HG03175 (cell line): ENCODE measurements at regions not wholly inside any gene's neighbourhood (a gene's known extent, or its start where the extent isn't known, plus 50 kb on each side); places are given as distances from the start of the nearest gene placed in this dataset.

ENCODE experiments used
- ATAC-seq: cut with Tn5 transposase; IDR thresholded peaks from one replicate; pipeline ENCODE4 v1.9.1; 2021; ENCODE audit warnings: mild to moderate bottlenecking, moderate library complexity; ENCODE audit not compliant: unreplicated experiment

DNA sequence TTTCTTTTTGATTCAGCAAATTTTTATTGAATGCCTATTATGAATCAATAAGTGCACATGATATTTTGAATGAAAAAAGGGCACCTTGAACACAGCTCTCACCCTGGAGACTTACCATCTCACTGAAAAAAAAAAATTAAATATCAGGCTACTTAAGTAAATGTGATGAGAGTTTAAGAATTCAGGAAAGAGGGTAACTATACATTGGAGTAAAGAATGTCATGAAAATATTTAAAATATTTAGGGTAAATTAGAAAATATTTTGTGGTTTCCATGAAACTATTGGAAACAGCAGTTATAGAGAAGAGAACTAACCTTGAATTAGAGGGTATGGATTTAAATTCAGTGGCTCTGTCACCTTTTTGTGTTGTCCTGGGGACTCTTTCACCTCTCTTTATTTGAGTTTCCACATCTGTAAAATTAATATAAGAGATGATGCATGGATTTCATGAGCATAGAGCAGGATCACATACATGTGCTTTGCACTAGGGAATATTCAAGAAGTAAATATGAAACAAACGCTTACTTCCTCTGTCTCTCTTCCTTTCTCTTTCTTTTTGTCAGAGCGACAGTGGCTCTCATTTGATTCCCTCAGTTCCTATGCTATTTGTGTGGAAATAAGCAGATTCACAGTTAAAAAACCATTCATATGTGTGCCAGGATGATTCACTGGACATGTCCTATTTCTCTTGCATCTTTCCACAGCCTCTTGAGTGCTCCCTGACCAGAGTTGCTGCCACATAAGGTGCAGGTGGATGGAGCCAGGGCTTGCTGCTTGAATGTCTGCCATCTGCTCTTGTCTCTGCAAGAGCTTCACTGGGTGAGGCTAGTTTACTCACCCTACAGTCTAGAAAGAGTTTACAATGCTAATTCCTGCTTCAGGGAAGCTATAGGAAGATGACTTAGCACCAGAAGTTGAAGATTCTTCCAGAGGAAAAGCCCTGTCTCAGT is 533.1 kb downstream of the ETS1 start:
- peak; percentile 62 for ATAC-seq

DNA sequence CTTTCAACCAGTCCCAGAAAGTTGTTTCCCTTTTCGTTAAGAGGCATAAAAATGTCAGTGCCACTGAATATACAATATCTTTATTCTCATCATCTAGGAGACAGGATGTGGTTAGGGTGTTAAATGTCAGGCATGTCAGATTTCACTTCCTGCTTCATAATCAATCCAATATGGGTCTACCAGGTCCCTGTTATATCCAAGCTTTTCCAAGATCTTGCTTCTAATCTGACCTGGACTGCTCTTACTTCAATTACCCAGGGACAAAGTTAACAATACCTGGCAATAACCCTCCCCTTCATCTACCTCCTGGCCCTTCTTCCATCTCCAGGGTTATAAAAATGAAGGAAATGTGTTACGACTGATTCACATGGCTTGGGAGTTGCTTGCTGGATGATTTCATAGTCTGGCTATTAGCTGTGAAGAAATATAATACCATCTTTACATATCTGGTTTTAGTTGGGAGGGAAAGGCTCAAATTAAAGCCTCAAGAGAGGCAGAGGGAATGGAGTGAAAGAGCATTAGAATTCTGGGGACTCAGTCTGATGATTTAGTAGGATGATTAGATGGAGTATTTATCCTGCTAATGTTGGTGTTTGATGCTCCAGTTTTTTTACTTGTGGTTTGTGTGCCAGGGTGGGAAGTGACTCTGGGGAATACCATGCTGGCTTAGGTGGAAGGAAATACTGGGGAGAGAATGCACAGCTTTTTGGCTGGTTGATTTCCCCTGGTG is 534.3 kb downstream of the ETS1 start:
- ATAC-seq = peak; percentile 58

DNA sequence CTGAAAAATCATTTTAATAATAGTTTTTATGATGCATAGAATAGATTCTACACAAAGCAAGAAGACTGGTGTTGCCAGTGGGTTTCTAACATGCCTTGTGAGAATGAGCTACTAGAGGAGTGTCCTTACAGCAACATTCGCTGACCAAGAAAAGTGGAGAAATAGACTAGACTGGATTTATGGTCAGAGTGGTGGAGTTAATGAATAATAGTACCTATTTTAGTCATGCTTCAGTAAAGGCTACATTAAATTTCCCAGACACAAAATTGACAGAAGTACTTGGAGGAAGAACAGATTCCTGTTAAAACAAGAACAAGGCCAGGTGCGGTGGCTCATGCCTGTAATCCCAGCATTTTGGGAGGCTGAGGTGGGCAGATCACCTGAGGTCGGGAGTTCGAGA is 539.2 kb downstream of the ETS1 start:
- no peak for ATAC-seq

DNA sequence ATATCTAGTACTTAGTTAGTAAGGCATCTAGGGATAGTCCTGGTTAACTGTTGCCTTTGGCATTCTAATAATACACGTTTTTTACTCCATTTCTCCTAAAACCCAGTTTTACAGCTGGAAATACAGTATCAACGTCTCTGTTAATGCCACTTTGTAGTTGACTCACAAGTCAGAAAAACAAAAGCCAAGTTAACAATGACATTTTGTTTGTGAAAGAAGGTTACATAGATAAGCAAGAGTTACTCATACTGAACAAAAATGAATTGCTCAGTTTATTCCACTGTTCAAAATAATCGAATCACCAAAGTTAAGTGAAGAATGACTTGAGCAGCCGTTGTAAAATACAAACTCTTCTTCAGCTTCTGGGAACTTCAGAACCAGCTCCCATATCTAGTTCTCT is 540.3 kb downstream of the ETS1 start:
- ATAC-seq = no peak

DNA sequence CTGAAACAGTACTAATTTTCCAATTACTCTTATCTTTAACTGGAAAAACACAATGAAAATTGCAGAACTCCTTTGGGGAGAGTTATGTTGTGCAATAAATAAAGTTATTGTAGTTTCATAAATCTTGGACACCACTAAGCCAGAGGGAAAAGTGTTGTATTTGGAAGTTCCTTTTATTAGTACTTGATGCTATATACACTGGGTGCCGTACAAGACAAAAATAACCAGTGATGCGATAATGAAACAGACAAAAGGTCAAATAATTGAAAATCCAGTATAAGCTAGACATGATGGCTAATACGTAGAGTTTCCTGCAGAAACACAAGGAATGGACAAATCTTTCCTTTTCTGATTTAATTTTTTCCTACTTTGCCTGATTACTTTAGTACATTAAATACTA is 541.1 kb downstream of the ETS1 start:
- ATAC-seq = no peak

DNA sequence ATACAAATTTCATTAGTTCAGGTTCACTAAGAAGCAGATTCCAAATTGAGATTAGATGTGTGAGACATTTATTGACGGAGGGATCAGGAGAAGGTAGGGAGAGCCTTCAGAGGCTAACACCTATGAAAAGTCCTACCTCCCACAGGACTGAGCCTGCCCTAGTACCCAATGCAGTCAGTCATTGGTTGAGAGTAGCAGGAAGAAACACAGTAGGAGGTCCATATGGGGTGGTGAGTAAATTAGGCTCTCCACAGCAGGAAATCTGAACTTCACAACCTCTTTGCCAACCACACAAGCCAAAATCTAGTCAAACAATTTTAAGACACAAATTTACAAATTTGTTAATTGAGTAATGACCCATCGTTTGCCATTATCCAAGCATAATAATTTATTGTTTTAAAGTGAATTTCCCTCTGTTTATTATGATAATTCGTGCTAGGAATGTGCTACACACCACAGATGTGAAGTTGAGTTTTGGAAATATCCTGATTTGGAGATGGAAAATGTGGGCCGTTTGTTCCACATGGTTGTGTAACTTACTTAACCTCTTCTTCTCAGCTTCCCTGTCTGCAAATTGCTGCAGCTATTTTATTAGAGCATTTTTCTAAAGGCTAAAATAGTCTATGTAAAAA is 542.1 kb downstream of the ETS1 start:
- ATAC-seq = no peak

DNA sequence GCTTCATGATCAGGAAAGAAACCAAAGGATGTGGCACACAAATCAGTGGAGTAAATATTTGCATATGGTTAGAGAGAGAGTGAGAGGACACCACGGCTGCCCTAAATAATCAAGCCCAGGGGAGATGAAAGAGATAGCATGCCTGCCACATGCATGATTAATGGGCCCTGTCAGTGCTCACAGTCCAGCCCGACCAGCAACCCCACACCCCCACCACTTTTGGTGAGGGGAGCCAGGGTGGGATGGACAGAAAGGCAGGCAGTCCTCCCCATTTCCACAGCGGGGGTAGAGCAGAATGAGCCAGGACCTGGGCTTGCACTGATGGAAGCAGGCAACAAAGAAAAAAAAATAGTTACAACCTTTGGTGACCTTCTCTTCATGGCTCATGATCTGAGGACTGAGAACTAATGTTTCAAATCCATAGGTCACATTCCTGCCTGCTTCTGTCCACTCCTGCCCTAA is 545.0 kb downstream of the ETS1 start:
- no peak for ATAC-seq

DNA sequence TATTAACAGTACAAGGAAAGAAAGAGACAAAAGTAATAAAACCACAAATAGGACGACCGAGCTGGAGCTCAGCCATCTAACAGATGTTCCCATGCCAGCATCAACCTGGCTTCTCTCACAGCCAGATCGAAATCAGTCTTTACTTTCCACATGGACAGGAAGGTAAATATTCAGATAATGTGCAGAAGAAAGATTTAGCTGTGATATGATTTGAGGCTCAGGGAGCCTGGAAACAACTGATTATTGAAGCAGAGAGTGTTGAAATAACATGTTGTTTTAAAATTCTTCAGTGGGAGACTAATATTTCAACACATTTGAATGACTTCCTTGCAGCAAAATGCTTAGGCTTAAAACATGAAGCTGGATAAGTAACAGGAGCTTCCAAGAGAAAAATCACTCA is 546.8 kb downstream of the ETS1 start:
- no peak for ATAC-seq

DNA sequence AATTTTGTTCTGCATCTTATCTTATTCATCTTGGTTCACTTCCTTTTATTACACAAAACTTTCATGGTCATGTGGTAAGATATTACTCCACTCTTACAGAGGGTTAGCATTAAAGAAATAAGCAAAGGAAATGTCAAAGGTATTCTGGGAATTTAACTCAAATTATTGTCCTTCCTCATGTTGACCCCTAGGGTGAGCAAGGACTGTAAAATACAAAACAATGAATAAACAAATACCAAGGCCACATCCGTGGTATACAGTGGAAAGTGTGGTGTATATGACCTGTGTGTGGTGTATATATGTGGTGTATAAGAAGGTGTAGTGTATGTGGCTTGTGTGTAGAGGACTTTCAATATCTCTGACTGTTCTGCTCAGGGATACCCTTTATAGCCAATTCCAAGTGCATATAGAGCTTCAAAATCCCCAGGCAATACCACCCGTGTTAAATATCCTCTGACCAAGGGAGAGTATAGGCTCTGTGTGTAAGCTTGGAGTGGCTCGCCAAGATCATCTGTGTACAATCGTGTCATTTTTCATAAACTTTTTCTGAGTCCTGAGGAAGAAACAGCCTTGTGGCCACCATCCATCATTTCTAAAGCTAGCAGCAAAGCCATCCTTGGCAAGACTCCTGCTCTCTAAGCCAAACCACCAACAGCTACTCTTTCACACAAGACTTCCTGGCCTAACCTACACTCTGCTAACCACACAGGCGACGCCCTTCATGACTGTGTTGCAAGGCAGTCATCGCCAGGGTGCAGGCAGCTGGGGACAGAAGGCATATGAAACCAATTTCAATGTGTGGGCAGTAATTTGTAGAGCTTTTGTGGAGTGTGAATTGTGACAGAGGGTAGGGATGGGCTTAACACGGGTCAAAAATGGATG is 548.0 kb downstream of the ETS1 start:
- peak; percentile 93 for ATAC-seq

DNA sequence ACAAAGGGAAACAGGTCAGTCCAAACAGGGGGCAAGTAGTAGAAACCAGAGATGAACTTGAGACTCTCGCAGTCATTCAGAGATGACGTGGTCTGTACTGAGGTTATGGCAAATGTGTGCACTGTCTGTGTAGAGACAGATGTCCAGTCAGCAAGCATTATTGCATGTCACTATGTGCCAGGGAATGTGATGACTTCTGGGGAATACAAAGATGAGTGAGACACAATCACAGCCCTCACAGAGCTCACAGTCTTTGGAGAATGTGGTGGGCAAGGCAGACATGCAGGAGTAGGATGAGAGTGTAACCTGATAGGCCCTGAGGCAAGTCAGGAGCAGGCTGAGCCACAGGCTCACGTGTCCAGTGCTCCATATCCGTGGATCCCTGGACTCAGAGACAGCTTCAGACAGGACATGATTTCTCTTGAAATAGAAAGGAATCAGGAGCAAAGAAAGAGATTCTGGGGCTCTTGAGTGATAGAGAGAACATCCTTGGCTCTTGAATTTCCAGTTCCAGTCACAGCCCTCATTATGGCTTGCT is 550.7 kb downstream of the ETS1 start:
- ATAC-seq = no peak

DNA sequence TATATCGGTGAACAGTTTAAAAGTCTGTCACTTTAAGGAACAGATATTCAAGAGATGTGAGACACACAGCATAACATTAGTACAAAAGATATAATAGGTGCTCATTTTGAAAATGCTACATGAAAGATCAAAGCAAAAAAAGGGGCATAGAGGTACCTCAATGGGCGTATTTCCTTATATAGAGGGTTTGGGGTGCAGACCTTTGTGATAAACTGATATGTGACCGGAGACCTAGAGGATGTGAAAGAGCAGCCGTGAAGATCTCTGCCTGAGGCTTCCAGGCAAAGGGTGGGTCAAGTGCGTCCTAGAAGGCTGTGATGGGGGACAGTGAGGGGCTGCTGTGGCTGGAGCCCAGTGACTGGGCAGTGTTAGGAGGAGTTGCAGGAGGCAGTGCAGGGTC is 551.4 kb downstream of the ETS1 start:
- no peak for ATAC-seq

DNA sequence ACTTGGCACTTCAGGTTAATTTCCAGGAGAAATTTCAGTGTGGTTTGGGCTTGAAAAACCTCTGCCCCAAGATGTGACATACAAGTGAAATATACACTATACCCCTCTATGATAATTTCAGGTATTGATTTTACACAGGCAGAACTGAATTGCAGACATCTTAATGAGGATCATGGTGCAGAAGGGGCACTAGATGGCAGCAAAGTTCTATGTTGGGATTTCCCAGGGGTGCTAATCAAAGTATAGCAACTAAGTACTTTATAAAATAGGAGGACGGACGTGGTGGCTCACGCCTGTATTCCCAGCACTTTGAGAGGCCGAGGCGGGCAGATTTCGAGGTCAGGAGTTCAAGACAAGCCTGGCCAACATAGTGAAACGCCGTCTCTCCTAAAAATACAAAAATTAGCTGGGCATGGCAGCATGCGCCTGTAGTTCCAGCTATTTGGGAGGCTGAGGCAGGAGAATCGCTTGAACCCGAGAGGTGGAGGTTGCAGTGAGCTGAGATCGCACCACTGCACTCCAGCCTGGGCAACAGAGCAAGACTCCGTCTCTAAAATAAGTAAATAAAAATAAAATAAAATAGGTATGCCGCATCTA is 555.7 kb downstream of the ETS1 start:
- peak; percentile 88 for ATAC-seq

DNA sequence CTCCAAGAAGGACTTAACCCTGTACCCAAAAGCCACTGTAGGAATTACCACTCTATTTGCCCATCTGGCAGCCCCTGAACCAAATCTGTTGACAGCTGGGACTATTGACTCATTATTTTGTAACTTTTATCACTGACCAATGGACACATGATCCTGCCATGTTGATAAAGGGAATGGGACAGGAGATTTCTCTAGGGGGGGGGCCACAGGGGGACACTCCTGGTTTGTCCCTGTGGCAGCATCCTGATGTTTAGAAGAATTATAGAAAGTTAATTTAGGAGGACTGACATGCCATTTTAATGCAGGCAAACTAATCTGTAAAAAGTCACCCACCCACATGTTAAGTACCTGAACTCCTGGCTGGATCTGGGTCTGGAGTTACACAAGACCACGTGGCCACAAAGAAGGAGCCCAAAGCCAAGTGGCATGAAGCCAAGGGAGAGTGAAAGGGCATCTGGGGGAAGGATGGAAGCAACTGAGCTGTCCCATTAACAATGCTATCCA is 558.1 kb downstream of the ETS1 start:
- no peak for ATAC-seq

DNA sequence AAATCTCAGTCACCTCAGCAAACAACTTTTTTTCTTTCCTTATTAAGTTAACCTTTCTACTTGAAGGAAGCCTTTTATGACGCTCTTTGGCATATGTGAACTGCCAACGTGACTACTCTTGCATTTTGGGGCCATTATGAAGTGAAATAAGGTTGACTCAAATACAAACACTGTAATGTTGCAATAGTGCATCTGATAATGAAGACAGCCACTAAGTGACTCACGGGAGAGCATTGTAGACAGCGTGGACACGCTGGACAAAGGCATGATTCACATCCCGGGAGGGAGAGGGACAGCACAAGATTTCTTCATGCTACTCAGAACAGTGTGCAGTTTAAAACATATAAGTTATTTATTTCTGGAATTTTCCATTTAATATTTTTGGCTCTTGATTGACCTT is 560.8 kb downstream of the ETS1 start:
- no peak for ATAC-seq

DNA sequence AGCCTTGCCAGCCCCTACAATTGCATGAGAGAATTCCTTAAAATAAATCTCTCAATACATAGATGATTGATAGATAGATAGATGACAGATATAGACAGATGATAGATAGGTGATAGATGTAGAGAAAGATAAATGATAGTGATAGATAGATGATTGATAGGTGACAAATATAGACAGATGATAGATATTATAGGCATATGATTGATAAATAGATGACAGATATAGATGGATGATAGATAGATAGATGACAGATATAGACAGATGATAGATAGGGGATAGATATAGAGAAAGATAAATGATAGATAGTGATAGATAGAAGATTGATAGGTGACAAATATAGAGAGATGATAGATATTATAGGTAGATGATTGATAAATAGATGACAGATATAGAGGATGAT is 564.6 kb downstream of the ETS1 start:
- no peak for ATAC-seq

DNA sequence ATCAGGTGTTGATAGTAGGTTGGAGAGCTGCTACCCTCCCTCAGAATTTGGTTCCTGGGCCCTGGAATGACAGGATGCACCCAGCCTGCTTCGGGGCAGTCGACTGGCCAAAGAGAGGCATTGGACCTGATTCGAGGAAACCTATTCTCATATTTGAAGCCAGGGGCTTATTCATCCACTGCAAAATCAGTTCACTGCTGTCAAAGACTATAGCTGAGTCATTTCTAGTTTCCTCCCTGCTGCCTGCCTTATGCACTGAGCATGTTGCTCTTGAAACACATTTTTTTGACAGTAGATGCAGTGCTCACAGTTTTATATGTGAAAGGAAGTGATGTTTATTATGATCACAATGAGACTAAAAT is 565.4 kb downstream of the ETS1 start:
- peak; percentile 53 for ATAC-seq

DNA sequence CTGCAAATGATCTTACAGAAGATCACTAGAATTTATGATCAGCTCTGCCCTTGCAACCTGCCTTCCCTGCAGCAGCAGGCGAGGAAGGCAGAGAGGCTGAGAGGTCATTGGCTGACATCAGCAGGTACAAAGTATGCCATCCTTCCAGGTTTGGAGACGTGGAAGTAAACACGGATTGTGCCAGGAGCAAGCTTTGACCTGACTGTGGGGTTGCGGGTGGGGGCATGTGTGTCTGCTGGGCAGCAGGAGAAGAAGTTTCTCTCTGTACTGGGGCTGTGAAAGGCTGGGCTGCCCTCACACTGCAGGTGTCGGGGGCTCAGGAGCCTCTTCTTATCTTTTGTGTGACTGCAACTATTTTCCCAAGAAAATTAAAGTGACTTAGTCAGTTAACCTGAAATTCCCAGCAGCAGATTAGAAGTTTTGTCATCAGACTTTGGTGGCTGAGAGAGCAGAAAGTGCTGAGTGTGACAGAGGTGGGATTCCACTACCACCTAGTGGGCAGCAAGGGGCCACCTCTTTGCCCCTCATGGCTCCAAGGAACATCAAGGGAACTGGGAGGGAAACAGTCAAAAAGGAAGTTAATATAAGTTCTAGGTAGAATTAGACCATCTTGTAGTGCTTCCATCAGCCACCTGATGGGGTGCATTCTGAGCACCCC is 565.9 kb downstream of the ETS1 start:
- peak; percentile 24 for ATAC-seq

DNA sequence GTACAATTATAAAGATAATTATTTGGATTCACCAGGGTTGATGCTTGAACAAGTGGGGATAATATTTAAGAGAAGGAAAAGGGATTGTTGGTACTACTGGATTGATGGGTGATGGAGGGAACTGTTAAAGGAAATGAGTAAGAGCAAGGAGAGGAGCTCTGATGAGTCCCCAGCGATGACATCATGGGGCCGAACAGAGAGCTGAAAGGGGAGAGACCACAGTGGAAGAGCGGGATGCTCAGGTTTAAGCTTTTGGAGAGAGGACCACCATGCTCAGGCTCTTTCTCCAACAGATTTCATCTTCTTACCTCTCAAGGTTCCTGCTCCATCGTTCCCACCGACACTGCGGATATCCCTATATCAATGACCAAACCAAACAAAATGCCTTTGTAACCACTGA is 568.7 kb downstream of the ETS1 start:
- ATAC-seq = no peak

DNA sequence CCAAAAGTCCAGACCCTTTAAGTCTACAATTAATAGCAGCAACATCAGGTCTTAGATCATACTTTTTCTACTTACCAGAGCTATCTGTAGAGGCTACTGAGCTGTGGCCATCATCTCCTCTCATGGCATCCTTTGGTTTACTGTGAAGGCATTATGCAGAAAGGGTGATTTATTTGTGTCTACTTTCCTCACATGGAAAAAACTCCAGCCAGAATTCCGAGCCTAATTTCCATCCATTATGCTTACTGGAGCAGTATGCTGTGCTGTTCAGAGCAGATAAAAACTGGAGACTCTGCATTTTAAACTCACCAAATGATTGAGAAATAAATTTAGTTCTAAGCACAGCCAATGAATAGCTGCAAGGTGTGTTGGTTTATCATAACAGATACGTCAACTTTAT is 581.8 kb downstream of the ETS1 start:
- ATAC-seq = no peak
